ENCODE measurements at regions not wholly inside any gene's neighbourhood (a gene's known extent, or its start where the extent isn't known, plus 50 kb on each side); places are given as distances from the start of the nearest gene placed in this dataset.
A peak's percentile ranks its signal among the peaks of the same experiment; 100 is the strongest.
"Not testable (repeated sequence)": the region's sequence is repeated elsewhere in the genome, so short reads cannot be mapped to it uniquely, and the experiment has no call there.

GRCh38 chr3:177493091-177493490 lies 295.8 kb upstream of the TBL1XR1 start:
- Histone ChIP-seq H2AK5ac (ENCODE audit: low read length) (no peak overlapping the region), H3K4me2 (ENCODE audit: low read length) (no peak overlapping the region), H3K23ac (ENCODE audit: low read length) (no peak overlapping the region), H3K4ac (ENCODE audit: low read depth, low read length) (no peak overlapping the region), H2BK15ac (replicated peaks; ENCODE audit: low read depth) (no peak overlapping the region), H3K79me2 (ENCODE audit: control insufficient read depth, insufficient read depth, low read length) (no peaks in the 10 kb centered on the region), H3K56ac (ENCODE audit: low read length) (no peak overlapping the region), H3K18ac (ENCODE audit: low read length) (no peak overlapping the region), H3K4me1 (ENCODE audit: control insufficient read depth, low read depth, low read length) (peaks cover 2% of the 10 kb centered on the region), H3K36me3 (ENCODE audit: control insufficient read depth, insufficient read depth, low read length) (no peaks in the 10 kb centered on the region), H3K79me1 (ENCODE audit: low read length) (no peaks in the 10 kb centered on the region), H3K9ac (ENCODE audit: low read length) (no peak overlapping the region), H2BK120ac (ENCODE audit: low read depth, low read length) (no peak overlapping the region), H3K4me3 (ENCODE audit: low read length) (no peak overlapping the region), H2BK5ac (ENCODE audit: low read length) (no peak overlapping the region), H3K27me3 (ENCODE audit: insufficient read depth, low read length, poor library complexity) (no peaks in the 10 kb centered on the region), H4K5ac (ENCODE audit: low read length) (no peak overlapping the region), H4K8ac (ENCODE audit: low read depth, low read length) (no peak overlapping the region), H3K27ac (ENCODE audit: low read depth, low read length) (no peak overlapping the region)
- DNase-seq, result no peak
- no CpG with 5 or more reads among the region's 2 CpGs for WGBS (ENCODE audit: extremely low coverage, insufficient coverage, low lambda C conversion rate)

- no peak overlapping the region for H3K4me3 ChIP-seq (ENCODE audit: low read length)
- no peak overlapping the region for H4K8ac ChIP-seq (ENCODE audit: low read depth, low read length)
- no peaks in the 10 kb centered on the region for H3K4me1 ChIP-seq (ENCODE audit: control insufficient read depth, low read depth, low read length)
- H3K56ac ChIP-seq (ENCODE audit: low read length), result no peak overlapping the region
- H3K18ac ChIP-seq (ENCODE audit: low read length), result no peak overlapping the region
- no peaks in the 10 kb centered on the region for H3K79me1 ChIP-seq (ENCODE audit: low read length)
- H2BK120ac ChIP-seq (ENCODE audit: low read depth, low read length), result no peak overlapping the region
- H3K4ac ChIP-seq (ENCODE audit: low read depth, low read length), result no peak overlapping the region
- no peak overlapping the region for H2BK15ac ChIP-seq (replicated peaks; ENCODE audit: low read depth)
- H3K27ac ChIP-seq (ENCODE audit: low read depth, low read length), result no peak overlapping the region
- no peak overlapping the region for H3K9ac ChIP-seq (ENCODE audit: low read length)
- H2AK5ac ChIP-seq (ENCODE audit: low read length), result no peak overlapping the region
- H3K23ac ChIP-seq (ENCODE audit: low read length), result no peak overlapping the region
- H4K5ac ChIP-seq (ENCODE audit: low read length), result no peak overlapping the region
- H3K36me3 ChIP-seq (ENCODE audit: control insufficient read depth, insufficient read depth, low read length), result no peaks in the 10 kb centered on the region
- H3K4me2 ChIP-seq (ENCODE audit: low read length), result no peak overlapping the region
- no peak overlapping the region for H2BK5ac ChIP-seq (ENCODE audit: low read length)
- DNase-seq, result no peak
- no CpG with 5 or more reads among the region's 3 CpGs for WGBS (ENCODE audit: extremely low coverage, insufficient coverage, low lambda C conversion rate)
- H3K27me3 ChIP-seq (ENCODE audit: insufficient read depth, low read length, poor library complexity), result no peaks in the 10 kb centered on the region
- no peaks in the 10 kb centered on the region for H3K79me2 ChIP-seq (ENCODE audit: control insufficient read depth, insufficient read depth, low read length)
These were observed 296.9 kb upstream of the TBL1XR1 start for GRCh38 chr3:177494216-177494615.

GRCh38 chr3:177495566-177495965 lies 298.3 kb upstream of the TBL1XR1 start:
- Histone ChIP-seq H4K8ac (ENCODE audit: low read depth, low read length) (no peak overlapping the region), H3K4ac (ENCODE audit: low read depth, low read length) (no peak overlapping the region), H3K18ac (ENCODE audit: low read length) (no peak overlapping the region), H3K4me1 (ENCODE audit: control insufficient read depth, low read depth, low read length) (no peaks in the 10 kb centered on the region), H2BK15ac (replicated peaks; ENCODE audit: low read depth) (no peak overlapping the region), H3K4me2 (ENCODE audit: low read length) (no peak overlapping the region), H3K56ac (ENCODE audit: low read length) (no peak overlapping the region), H2BK120ac (ENCODE audit: low read depth, low read length) (no peak overlapping the region), H3K79me2 (ENCODE audit: control insufficient read depth, insufficient read depth, low read length) (no peaks in the 10 kb centered on the region), H3K9ac (ENCODE audit: low read length) (no peak overlapping the region), H4K5ac (ENCODE audit: low read length) (no peak overlapping the region), H3K27ac (ENCODE audit: low read depth, low read length) (no peak overlapping the region), H3K4me3 (ENCODE audit: low read length) (no peak overlapping the region), H2AK5ac (ENCODE audit: low read length) (no peak overlapping the region), H3K23ac (ENCODE audit: low read length) (no peak overlapping the region), H3K36me3 (ENCODE audit: control insufficient read depth, insufficient read depth, low read length) (no peaks in the 10 kb centered on the region), H2BK5ac (ENCODE audit: low read length) (no peak overlapping the region), H3K79me1 (ENCODE audit: low read length) (no peaks in the 10 kb centered on the region), H3K27me3 (ENCODE audit: insufficient read depth, low read length, poor library complexity) (no peaks in the 10 kb centered on the region)
- no peak for DNase-seq

- H3K23ac ChIP-seq (ENCODE audit: low read length), result no peak overlapping the region
- no peak overlapping the region for H3K9ac ChIP-seq (ENCODE audit: low read length)
- H4K8ac ChIP-seq (ENCODE audit: low read depth, low read length), result no peak overlapping the region
- H3K4me3 ChIP-seq (ENCODE audit: low read length), result no peak overlapping the region
- H3K4me1 ChIP-seq (ENCODE audit: control insufficient read depth, low read depth, low read length), result no peaks in the 10 kb centered on the region
- no CpG with 5 or more reads among the region's 5 CpGs for WGBS (ENCODE audit: extremely low coverage, insufficient coverage, low lambda C conversion rate)
- H2BK15ac ChIP-seq (replicated peaks; ENCODE audit: low read depth), result no peak overlapping the region
- H4K5ac ChIP-seq (ENCODE audit: low read length), result no peak overlapping the region
- no peak overlapping the region for H2AK5ac ChIP-seq (ENCODE audit: low read length)
- H3K56ac ChIP-seq (ENCODE audit: low read length), result no peak overlapping the region
- no peaks in the 10 kb centered on the region for H3K27me3 ChIP-seq (ENCODE audit: insufficient read depth, low read length, poor library complexity)
- H3K36me3 ChIP-seq (ENCODE audit: control insufficient read depth, insufficient read depth, low read length), result no peaks in the 10 kb centered on the region
- no peaks in the 10 kb centered on the region for H3K79me2 ChIP-seq (ENCODE audit: control insufficient read depth, insufficient read depth, low read length)
- H3K18ac ChIP-seq (ENCODE audit: low read length), result no peak overlapping the region
- H3K4me2 ChIP-seq (ENCODE audit: low read length), result no peak overlapping the region
- H2BK5ac ChIP-seq (ENCODE audit: low read length), result no peak overlapping the region
- DNase-seq, result peak; percentile 19
- no peak overlapping the region for H2BK120ac ChIP-seq (ENCODE audit: low read depth, low read length)
- H3K79me1 ChIP-seq (ENCODE audit: low read length), result no peaks in the 10 kb centered on the region
- H3K4ac ChIP-seq (ENCODE audit: low read depth, low read length), result no peak overlapping the region
- H3K27ac ChIP-seq (ENCODE audit: low read depth, low read length), result no peak overlapping the region
These were observed 301.0 kb upstream of the TBL1XR1 start for GRCh38 chr3:177498037-177498857.

- not testable (repeated sequence) for H2BK120ac ChIP-seq (ENCODE audit: low read depth, low read length); H3K23ac ChIP-seq (ENCODE audit: low read length); H3K56ac ChIP-seq (ENCODE audit: low read length); H3K4me1 ChIP-seq (ENCODE audit: control insufficient read depth, low read depth, low read length); DNase-seq; H3K18ac ChIP-seq (ENCODE audit: low read length); H3K9ac ChIP-seq (ENCODE audit: low read length); H3K27ac ChIP-seq (ENCODE audit: low read depth, low read length); H4K5ac ChIP-seq (ENCODE audit: low read length); H2BK5ac ChIP-seq (ENCODE audit: low read length); H2AK5ac ChIP-seq (ENCODE audit: low read length); H4K8ac ChIP-seq (ENCODE audit: low read depth, low read length); H3K27me3 ChIP-seq (ENCODE audit: insufficient read depth, low read length, poor library complexity); H3K4me3 ChIP-seq (ENCODE audit: low read length); H3K4me2 ChIP-seq (ENCODE audit: low read length); H3K79me2 ChIP-seq (ENCODE audit: control insufficient read depth, insufficient read depth, low read length); H3K4ac ChIP-seq (ENCODE audit: low read depth, low read length); H3K36me3 ChIP-seq (ENCODE audit: control insufficient read depth, insufficient read depth, low read length); H2BK15ac ChIP-seq (replicated peaks; ENCODE audit: low read depth); H3K79me1 ChIP-seq (ENCODE audit: low read length)
- no CpG with 5 or more reads among the region's 2 CpGs for WGBS (ENCODE audit: extremely low coverage, insufficient coverage, low lambda C conversion rate)
These were observed 301.8 kb upstream of the TBL1XR1 start for GRCh38 chr3:177499039-177499438.

Data from mesendoderm (in vitro differentiated cells).